Activated CD8-positive, alpha-beta memory T cell treated with anti-CD3 and anti-CD28 coated beads for 4 hours (primary cell): ENCODE measurements at regions not wholly inside any gene's neighbourhood (a gene's known extent, or its start where the extent isn't known, plus 50 kb on each side); places are given as distances from the start of the nearest gene placed in this dataset.
"Not testable (repeated sequence)": the region's sequence is repeated elsewhere in the genome, so short reads cannot be mapped to it uniquely, and the experiment has no call there.

Source experiments
- DNase-seq, 2 donors: peaks; one replicate each; pipeline ENCODE4 v3.0.0-alpha.2; 2020; ENCODE audit warnings: low read depth in 2 of 2

- no peak for DNase-seq
These were observed 53.5 kb downstream of the TEX51 start for GRCh38 chr2:126952216-126952615.

- no peak for DNase-seq
These were observed 54.8 kb downstream of the TEX51 start for GRCh38 chr2:126953483-126953882.

GRCh38 chr2:126954831-126955230 lies 56.1 kb downstream of the TEX51 start:
- no peak for DNase-seq

GRCh38 chr2:126956773-126957172 lies 58.1 kb downstream of the TEX51 start:
- DNase-seq = not testable (repeated sequence)

GRCh38 chr2:126963390-126963789 lies 64.7 kb downstream of the TEX51 start:
- DNase-seq = no peak

- no peak for DNase-seq
These were observed 67.9 kb downstream of the TEX51 start for GRCh38 chr2:126966601-126967000.

- no peak for DNase-seq
These were observed 71.9 kb downstream of the TEX51 start for GRCh38 chr2:126970583-126970982.

- no peak for DNase-seq
These were observed 72.4 kb downstream of the TEX51 start for GRCh38 chr2:126971162-126971480.

GRCh38 chr2:126971481-126972278 lies 73.0 kb downstream of the TEX51 start:
- peak; percentile 32 to 35 for DNase-seq

GRCh38 chr2:126972279-126972626 lies 73.6 kb downstream of the TEX51 start:
- no peak for DNase-seq

GRCh38 chr2:126973745-126974144 lies 75.1 kb downstream of the TEX51 start:
- DNase-seq = no peak

- DNase-seq = no peak
These were observed 77.3 kb downstream of the TEX51 start for GRCh38 chr2:126975671-126976655.

- DNase-seq = no peak
These were observed 78.1 kb downstream of the TEX51 start for GRCh38 chr2:126976721-126977328.

- DNase-seq = no peak
These were observed 79.6 kb downstream of the TEX51 start for GRCh38 chr2:126978333-126978732.

- no peak for DNase-seq
These were observed 80.6 kb downstream of the TEX51 start for GRCh38 chr2:126979039-126980003.

GRCh38 chr2:126981476-126981875 lies 82.8 kb downstream of the TEX51 start:
- no peak for DNase-seq

GRCh38 chr2:126982935-126983334 lies 84.2 kb downstream of the TEX51 start:
- no peak for DNase-seq

- no peak for DNase-seq
These were observed 88.0 kb downstream of the TEX51 start for GRCh38 chr2:126986631-126987187.

- no peak for DNase-seq
These were observed 89.8 kb downstream of the TEX51 start for GRCh38 chr2:126988482-126988881.

GRCh38 chr2:126989064-126989463 lies 90.4 kb downstream of the TEX51 start:
- not testable (repeated sequence) for DNase-seq

- no peak for DNase-seq
These were observed 91.5 kb downstream of the TEX51 start for GRCh38 chr2:126990200-126990599.
